Fibroblast of mammary gland (primary cell): ENCODE measurements at regions not wholly inside any gene's neighbourhood (a gene's known extent, or its start where the extent isn't known, plus 50 kb on each side); places are given as distances from the start of the nearest gene placed in this dataset.

Experiments
- DNase-seq: peaks from one replicate; pipeline ENCODE4 v3.0.0-alpha.2; 2010; ENCODE audit warnings: low read depth
- H3K4me3 ChIP-seq: 2 replicates; pipeline ENCODE4 v1.5.1; 2011; ENCODE audit warnings: low read depth, mild to moderate bottlenecking, low read length, moderate library complexity; ENCODE audit not compliant: control insufficient read depth
- CTCF ChIP-seq: conservative IDR thresholded peaks from 2 replicates; pipeline ENCODE4 v1.5.1; 2011; ENCODE audit warnings: low read depth, low read length, inconsistent platforms; ENCODE audit not compliant: control insufficient read depth, insufficient read depth

GRCh38 chr18:78664848-78665247, 314.8 kb upstream of the SALL3 start:
- H3K4me3 ChIP-seq: no peak overlapping the region
- DNase-seq: no peak
- TF ChIP-seq CTCF: no peak

GRCh38 chr18:78665644-78666043, 314.0 kb upstream of the SALL3 start:
- no peak for TF ChIP-seq CTCF
- no peak for DNase-seq
- H3K4me3 ChIP-seq: no peak overlapping the region

- no peak for DNase-seq
- no peak for TF ChIP-seq CTCF
- H3K4me3 ChIP-seq: no peak overlapping the region
Observed at GRCh38 chr18:78666666-78667335, 312.8 kb upstream of the SALL3 start.

- H3K4me3 ChIP-seq: no peak overlapping the region
- TF ChIP-seq CTCF: no peak
- no peak for DNase-seq
Observed at GRCh38 chr18:78670778-78671391, 308.7 kb upstream of the SALL3 start.

- no peak for DNase-seq
- TF ChIP-seq CTCF: no peak
- no peak overlapping the region for H3K4me3 ChIP-seq
Observed at GRCh38 chr18:78671551-78671950, 308.1 kb upstream of the SALL3 start.

- no peak overlapping the region for H3K4me3 ChIP-seq
- no peak for TF ChIP-seq CTCF
- DNase-seq: no peak
Observed at GRCh38 chr18:78672862-78673446, 306.7 kb upstream of the SALL3 start.
